GM21423 (cell line): ENCODE measurements at regions not wholly inside any gene's neighbourhood (a gene's known extent, or its start where the extent isn't known, plus 50 kb on each side); places are given as distances from the start of the nearest gene placed in this dataset.
"Not testable (repeated sequence)": the region's sequence is repeated elsewhere in the genome, so short reads cannot be mapped to it uniquely, and the experiment has no call there.

Experiments
- ATAC-seq: cut with Tn5 transposase; IDR thresholded peaks from one replicate; pipeline ENCODE4 v1.9.1; 2021; ENCODE audit warnings: mild to moderate bottlenecking, moderate library complexity; ENCODE audit not compliant: unreplicated experiment

DNA sequence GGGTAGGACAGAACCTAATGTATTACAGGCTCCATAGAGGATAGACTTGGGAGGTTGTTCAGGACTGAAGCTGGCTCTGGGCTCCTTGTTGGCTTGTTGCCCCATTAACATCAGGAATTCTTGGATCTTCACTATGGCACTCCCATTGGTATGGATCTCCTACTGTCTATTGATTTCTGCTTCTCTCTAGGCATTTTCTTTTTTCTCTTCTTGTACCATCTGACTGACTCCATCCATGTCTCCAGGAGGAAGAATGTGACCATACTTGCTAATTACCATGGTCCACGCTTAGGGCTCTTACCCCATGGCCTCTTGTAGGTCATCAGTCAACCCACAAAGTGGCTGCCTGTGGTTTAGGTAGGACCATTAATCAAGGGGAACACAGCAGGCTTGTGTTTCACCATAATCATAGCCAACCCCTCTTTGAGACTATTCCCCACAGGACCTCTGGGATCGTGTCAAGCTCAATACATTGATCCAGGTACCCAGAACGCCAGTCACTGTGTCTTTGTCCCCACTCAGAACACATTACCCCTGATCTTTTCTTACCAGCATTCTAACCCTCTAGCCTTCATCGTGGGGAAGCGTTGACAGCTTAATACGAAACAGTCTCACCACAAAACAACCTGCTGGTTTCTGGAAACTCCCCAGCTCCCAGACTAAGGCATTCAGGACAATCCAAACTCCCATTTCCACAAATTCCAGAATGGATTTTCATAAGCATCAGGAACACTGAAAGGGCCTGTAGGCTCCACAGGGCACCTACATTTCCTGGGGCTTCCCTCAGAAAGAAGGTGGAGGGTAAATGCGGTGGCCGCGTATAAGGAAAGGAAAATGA is 97.1 kb downstream of the ETS2 start:
- ATAC-seq, result no peak

DNA sequence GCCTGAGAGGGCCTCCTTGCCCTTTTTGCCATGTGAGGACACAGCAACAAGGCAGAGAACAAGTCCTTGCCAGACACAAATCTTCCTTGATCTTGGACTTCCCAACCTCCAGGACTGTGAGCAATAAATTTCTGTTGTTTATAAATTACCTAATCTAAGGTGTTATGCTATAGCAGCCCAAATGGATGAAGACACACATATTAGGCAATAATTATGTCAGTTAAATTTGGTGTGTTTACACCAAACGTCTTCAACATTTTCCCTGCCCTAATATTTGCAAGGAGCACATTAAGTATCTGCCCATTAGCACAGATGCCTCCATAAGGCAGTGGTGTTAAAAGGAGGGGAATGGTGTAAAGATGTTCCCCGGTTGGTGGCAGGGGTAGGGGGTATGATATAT is 94.8 kb downstream of the ETS2 start:
- no peak for ATAC-seq

DNA sequence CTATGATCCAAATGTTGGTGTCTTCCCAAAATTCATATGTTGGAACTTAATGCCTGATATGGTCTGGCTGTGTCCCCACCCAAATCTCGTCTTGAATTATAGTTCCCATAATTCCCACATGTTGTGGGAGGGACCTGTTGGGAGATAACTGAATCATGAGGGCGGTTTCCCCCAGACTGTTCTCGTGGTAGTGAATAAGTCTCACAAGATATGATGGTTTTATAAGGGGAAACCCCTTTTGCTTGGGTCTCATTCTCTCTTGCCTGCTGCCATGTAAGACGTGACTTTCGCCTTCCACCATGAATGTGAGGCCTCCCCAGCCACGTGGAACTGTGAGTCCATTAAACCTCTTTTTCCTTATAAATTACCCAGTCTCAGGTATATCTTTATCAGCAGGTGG is 94.3 kb downstream of the ETS2 start:
- not testable (repeated sequence) for ATAC-seq

DNA sequence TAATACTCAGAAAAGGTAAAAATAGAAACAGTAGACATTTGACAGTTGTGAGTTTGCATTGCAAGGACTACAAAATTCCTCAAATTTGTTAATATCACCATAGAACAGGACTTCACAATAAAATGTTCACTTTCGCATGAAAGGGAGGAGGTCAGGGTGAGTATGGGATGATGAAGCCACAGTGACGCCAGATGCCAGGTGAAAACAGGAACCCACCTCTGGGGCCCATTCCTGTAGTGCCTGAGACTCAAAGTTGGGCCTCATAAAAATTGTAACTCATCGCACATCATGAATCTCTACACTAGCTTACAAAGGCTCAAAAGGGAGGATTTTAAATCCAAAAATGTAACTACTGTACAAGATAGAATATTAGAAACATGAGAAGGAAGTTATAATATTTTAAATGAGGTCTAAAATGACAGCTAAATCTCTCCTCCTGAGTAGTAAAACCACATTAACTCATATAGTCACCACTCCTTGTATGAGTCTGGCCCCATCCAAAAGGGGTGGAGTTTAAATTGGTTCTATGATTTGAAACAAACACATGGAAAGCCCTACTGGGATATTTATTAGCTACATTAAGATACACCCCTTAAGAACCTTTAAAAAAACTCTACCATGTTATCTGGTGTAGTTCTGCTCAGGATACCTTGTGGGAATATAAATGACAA is 93.7 kb downstream of the ETS2 start:
- no peak for ATAC-seq

DNA sequence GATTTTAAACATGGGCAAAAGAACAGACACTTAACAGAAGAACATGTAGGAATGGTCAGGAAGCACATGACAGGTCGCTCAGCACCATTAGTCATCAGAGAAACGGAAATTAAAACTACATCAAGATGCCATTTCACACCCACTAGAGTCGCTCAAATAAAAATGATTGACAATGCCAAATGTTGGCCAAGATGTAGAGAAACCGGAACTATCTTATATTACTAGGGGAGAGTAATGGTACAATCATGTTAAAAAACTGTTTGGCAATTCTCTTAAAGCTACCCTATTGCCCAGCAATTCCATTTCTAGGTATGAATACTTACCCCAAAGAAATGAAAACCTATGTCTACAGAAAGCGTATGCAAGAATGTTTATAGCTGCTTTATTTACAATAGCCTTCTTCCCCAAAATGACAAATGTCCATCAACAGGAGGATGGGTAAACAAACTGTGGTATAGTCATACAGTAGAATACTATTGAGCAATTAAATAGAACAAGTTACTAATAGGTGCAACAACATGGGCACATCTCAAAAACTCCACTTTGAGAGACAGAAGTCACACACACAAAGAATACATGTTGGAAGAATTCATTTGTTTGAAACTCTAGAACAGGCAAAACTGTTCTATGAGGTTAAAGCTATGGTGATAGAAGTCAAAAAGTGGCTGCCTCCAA is 92.8 kb downstream of the ETS2 start:
- no peak for ATAC-seq

DNA sequence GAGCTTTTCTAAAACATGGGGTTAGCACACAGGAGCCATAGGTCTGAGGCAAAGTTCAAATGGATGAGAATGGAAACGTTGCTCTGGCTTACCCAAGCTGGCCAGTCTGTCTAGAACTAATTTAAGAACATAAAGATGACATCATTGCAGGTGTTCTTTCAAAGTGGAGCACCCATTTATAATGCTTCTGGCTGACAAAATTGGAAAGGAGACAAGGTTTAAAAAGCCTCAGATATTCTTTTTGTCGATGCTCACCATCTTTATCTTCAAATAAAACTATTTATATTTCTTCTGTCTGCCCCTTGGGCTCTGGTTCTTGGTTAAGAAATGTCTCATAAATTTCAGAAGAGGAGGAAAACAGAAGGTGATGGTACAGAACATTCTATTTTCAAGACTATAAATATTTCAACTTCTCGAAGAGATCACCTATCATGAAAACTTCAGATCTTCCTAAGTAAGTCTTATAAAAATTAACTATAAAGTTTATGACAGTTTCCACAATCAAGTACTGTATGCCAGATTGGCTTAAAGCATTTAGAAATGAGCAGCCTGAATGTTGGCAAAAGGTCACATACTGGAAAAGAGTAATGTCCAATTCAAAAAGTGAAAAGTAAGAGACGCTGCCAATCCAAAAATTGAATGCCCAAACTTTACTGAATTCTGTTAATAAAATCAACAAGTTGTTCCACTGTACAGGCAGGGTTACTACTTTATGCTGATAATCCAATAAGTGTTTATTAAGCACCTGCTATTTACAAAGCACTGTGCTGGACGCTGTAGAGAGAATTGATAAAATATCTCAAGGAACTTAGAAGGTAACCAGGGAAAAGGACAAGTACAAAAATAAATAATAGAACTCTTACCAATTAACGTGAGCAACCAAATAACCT is 92.0 kb downstream of the ETS2 start:
- no peak for ATAC-seq

DNA sequence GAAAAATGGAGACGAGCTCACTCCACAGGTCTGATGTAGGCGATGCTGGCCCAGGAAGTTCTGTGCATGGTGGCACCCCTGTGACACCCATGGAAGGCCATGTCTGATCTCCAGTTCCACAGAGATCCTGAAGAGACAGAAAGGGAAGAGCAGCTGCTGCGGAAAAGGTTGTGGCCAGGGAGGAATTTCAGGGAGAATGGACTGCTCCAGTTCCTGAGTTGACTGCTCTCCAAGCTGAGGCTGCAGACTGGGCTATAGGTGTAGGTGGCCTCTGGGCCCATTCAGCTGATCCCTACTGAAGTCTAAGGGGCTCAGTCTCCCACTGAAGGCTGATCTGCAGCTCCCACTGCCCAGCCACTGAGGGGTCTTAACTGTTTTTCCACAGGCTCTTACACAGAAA is 89.2 kb downstream of the ETS2 start:
- ATAC-seq, result no peak

DNA sequence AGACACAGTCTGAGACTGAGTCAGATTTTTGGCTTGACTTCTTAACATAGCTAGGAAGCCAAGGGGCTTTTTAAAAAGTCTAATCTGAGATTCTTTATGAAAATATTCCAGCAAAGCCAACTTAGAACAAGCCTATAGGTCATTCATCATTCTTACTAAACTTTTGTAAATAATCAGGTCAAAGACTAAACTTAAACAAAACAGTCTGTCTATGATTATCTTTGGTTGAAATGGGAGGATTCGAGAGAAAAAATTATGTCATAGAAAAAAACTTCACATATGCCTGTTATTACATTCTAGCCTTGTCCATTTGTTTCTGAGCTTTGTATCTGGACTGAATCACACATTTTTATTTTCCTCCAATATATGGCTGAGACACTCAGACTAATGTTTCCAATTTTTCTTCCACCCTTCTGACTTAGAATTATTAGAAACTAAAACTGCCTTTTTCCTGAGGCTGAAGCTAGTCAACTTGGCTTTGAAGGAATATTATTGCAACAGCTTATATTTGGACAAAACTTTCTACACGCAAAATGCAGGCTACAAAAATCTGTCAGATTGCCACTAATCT is 83.3 kb downstream of the ETS2 start:
- ATAC-seq, result no peak

DNA sequence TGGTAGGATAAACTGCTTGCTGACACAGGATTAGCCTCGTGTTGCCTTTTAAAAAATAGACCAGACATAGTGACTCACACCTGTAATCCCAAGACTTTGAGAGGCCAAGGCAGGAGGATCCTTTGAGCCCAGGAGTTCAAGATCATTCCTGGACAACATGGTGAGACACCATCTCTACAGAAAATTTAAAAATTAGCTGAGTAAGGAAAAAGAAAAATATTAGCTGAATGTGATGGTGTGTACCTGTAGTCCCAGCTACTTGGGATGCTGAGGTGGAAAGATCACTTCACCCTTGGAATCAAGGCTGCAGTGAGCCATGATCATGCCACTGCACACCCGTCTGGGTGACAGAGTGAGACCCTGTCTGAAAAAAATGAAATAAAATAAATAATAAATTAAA is 82.0 kb downstream of the ETS2 start:
- no peak for ATAC-seq

DNA sequence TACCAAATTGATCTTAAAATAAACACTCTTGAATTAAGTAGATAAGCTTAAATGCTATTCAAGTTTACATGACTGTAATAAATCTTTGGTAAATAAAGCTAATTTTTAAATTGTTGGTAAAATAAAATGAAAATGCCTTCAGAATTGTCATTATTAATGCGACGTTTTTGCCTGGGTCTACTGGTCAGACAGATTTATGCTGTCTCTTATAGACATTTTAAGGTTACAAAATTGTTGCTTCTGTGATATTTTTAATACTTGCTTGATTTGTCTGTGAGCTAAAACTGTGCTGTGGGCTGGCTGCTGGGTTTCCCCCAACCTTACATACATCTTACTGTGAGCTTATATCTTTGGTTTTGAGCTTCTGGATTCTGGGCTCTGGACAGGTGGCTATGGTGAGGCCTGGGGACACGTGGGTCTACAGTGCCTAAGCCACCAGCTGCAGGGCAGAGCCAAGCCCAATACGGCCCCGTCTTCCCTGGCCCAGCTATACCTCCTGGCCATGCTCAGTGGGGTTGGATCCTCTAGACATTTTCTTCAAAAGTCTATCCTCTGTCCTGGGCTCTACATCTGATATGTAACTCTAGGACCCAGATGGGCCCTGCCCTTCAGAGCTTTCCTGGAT is 81.4 kb downstream of the ETS2 start:
- no peak for ATAC-seq

DNA sequence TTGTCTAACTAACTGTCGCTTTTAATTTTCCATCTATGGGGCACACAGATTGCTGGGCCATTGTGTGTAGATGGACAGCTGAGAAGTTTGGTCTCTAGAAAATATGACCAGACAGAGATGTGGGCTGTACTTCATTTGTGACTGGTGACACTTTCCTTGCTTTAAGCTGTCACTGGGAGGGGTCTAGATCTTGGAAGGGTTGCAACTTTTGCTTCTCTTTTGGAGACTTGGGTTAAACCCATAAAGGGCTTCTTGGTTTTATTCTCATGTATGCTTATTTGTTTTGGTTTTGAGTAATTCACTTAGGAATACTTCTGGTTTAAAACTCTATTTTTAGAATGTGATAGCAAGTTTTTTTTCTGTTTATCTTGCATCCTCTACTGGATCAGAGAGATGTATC is 80.2 kb downstream of the ETS2 start:
- ATAC-seq, result no peak

DNA sequence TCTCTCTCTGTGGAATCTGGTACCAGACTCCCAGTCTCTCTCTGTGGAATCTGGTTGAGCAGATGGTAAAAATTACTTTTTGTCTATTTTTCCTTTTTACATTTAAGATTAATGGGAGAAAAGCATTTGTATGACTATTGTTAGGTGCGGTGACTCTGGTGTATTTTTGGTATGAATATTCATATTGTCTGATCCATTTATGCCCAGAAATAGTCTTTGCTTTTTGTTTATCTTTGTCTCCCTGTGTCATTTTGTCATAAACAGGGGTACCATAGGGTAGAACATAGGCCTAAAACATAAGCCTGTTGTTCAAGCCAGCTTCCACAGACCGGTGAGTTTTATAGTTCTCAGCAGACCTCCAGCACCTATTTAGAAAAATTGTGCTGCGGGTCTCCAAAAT is 78.7 kb downstream of the ETS2 start:
- no peak for ATAC-seq

DNA sequence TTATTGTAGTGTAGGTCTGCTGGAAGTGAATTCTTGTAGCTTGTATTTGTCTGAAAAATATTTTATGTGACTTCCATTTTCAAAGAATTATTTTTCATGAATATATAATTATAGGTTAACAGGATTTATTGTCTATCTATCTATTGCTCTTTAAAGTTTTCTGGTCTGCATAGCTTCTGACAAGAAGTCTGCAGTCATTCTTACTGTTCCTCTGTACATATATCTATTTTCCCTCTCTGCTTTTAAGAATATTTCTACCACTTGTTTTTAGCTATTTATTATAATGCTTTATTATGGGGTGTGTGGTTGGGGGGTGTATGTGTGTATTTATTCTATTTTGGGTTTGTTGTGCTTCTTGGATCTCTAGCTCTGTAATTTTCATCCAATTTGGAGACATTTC is 77.4 kb downstream of the ETS2 start:
- no peak for ATAC-seq

DNA sequence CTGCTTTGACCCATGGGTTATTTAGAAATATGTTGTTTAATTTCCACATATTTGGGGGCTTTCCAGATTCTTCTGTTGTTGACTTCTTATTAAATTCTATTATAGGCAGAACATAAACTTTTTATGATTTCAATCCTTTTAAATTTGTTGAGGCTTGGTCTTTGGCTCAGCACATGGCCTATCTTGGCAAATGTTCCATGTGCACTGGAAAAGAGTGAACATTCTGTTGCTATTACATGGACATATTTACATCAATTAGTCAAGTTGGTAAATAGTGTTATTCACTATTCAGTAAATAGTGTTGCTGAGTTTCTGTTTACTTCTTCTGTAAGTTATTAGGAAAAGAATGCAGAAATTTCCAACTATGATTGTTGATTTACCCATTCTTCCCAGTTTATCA is 75.4 kb downstream of the ETS2 start:
- no peak for ATAC-seq

DNA sequence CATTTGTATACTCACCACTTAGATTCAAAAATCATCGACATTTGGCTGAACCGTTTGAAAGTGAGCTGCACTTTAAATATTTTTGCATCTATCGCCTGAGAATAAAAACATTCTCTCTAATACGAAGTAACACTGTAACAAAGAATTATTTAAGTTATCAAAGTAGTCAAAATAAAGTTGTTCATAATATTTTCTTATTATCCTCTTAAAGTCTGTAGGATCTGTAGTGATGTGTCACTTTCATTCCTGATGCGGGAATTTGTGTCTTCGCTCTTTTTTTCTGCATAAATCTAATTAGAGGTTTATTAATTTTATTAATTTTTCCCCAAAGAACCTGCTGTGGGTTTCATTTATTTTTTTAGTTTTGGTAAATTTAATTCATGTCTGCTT is 74.8 kb downstream of the ETS2 start:
- no peak for ATAC-seq

DNA sequence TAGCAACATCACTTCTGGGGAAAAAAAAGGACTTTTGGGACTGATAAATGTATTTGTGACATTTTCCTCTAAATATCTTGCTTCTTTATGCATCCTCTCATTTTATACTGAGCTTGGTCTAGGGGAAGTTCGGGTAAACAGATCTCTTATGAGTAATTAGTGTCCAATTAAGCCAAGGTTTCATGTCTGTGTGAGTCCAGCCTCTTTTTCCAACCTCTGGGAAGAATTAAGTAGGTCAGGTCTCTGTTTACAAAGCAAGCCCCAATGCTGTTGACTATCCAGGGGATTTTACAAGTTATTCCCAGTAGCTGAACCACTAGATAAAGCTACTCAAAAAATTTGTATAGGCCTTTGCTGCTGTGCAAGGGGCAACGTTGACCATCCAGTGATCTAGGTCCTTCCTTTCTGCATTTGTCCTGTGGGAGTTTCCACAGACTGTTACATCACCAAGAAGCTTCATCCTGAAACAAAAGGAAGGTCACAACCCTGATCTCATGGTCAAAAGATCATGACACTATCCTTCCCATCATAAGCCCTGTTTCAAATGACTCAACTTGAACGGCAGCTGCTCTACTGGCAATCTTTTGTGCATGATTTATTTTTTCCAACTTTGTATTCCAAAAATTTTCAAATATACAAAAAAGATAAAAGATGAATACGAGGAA is 74.3 kb downstream of the ETS2 start:
- no peak for ATAC-seq

DNA sequence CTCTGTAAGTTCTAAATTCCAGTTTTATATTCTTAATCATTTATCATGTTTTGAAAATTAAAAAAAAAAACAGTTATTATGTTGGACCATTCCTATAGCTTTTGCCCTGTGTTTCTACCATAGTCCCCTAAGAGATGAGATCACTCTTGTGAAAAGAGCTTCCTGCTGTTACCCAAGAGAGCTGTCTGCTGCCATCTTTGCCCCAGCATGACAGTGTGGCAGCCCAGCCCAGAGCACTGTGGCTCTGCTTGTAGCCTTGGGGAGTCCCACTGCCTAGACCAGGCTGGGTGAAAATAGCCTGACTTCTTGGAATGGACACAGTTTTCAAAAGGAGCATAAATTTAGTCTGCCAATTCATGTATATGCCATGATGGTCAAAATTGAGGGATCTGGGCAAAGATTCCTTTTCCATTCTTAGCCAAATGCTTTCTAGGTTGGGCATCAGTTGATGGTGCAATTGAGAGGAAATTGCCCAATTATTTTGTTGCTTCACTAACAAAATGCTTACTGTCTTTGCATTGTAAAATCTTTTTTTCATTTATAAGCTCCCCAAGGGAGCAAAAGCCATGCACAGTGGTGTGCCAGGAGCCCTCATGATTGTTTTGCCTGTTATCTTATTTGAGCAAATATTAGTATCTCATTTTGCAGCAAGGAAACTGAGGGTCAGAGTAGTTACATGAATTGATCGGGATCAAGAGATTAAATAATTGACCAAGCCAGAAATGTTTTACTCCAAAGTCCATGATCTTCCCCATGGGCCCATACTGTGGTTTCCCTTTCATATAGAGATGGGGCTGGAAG is 72.8 kb downstream of the ETS2 start:
- ATAC-seq, result no peak

DNA sequence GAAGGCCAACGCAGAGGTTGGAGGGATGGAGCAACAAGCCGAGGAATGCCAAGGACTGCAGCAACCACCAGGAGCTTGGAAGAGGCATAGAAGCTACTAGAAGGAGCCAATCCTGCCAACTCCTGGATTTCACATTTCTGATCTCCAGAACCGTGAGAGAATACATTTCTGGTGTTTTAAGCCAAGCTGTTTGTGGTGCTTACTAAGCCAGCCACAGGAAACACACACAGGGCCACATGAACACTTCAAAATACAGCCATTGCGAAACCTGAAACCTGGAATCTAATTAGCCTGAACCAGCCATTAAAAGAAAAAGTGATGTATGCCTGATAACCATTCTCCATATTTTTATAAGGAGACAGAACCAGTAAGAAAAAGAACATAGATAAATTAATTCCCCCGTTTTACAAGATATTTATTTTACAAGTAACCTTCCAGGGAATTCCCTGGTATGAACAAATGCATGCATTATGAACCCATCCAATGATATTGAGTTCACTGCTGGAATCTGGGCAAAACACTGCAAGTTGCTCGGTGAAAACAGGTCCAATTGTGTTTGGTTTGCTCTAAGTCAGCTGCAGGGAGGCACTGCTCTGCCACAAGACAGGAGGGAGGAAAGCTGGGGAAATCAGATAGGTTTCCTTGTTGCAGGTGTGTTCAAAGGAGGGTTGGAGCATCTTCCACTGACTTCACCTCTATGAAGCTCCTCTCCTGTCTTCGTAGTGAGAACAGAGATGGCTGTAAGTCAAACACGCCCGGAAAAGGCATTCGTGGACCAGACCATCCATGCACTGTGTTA is 70.2 kb downstream of the ETS2 start:
- no peak for ATAC-seq
